Natural killer cell (primary cell): ENCODE measurements at regions not wholly inside any gene's neighbourhood (a gene's known extent, or its start where the extent isn't known, plus 50 kb on each side); places are given as distances from the start of the nearest gene placed in this dataset.

Source experiments
- ATAC-seq, 3 donors: fragments of 150-1000 bp in 2 of 3; fragments of 200-7000 bp in 1 of 3; cut with Tn5 transposase; 1 replicate in 1 of 3; 2 replicates in 2 of 3; pipeline ENCODE4 v1.10.0; 2021; ENCODE audit warnings: mild to moderate bottlenecking in 2 of 3, moderate library complexity in 2 of 3
- DNase-seq, 2 donors: peaks; one replicate each; pipeline versions ENCODE4 v3.0.0 to v3.0.0-alpha.2; 2013 to 2021; ENCODE audit warnings: mixed read lengths in 1 of 2
- H3K27ac ChIP-seq: one replicate; pipeline ENCODE4 v1.5.1; 2013; ENCODE audit warnings: mild to moderate bottlenecking, low read length
- H3K27me3 ChIP-seq: one replicate; pipeline ENCODE4 v1.6.1; 2013; ENCODE audit warnings: low read length; ENCODE audit not compliant: control insufficient read depth, insufficient read depth
- H3K36me3 ChIP-seq: one replicate; pipeline ENCODE4 v1.6.1; 2013; ENCODE audit warnings: low read length; ENCODE audit not compliant: control insufficient read depth, insufficient read depth
- H3K4me1 ChIP-seq: one replicate; pipeline ENCODE4 v1.6.1; 2013; ENCODE audit warnings: low read length; ENCODE audit not compliant: control insufficient read depth, insufficient read depth
- H3K4me3 ChIP-seq: one replicate; pipeline ENCODE4 v1.5.1; 2013; ENCODE audit warnings: low read length
- H3K9me3 ChIP-seq: one replicate; pipeline ENCODE4 v1.6.1; 2013; ENCODE audit warnings: low read length; ENCODE audit not compliant: control insufficient read depth, insufficient read depth
- H3K27ac Mint-ChIP-seq, 2 donors: one replicate each; pipeline ENCODE4 v1.8.0; 2022; ENCODE audit warnings: mild to moderate bottlenecking in 2 of 2, mixed read lengths in 2 of 2, moderate library complexity in 1 of 2
- H3K27me3 Mint-ChIP-seq, 2 donors: one replicate each; pipeline ENCODE4 v1.8.0; 2022; ENCODE audit warnings: low read depth in 2 of 2, mixed read lengths in 2 of 2
- H3K36me3 Mint-ChIP-seq: one replicate; pipeline ENCODE4 v1.8.0; 2022; ENCODE audit warnings: mixed read lengths
- H3K4me1 Mint-ChIP-seq, 2 donors: one replicate each; pipeline ENCODE4 v1.8.0; 2022; ENCODE audit warnings: mixed read lengths in 2 of 2
- H3K4me3 Mint-ChIP-seq: one replicate; pipeline ENCODE4 v1.8.0; 2022; ENCODE audit warnings: mild to moderate bottlenecking, moderate library complexity, mixed read lengths
- H3K9me3 Mint-ChIP-seq, 2 donors: one replicate each; pipeline ENCODE4 v1.8.0; 2022; ENCODE audit warnings: mixed read lengths in 2 of 2
- CTCF ChIP-seq: fragments of 200-600 bp; IDR thresholded peaks from one replicate; pipeline ENCODE4 v1.8.0; 2022; ENCODE audit warnings: antibody characterized with exemption
- WGBS: methylation state at CpG from one replicate; pipeline ENCODE4 v1.1.7; 2013; ENCODE audit warnings: missing lambda C conversion rate; ENCODE audit not compliant: insufficient coverage; 5-methylcytosine and 5-hydroxymethylcytosine counted together
- intact Hi-C: fragments of 100-400 bp; cut with micrococcal nuclease; formaldehyde crosslinking; loops from one replicate; pipeline ENCODE4 v1.14.2; 2022

DNA sequence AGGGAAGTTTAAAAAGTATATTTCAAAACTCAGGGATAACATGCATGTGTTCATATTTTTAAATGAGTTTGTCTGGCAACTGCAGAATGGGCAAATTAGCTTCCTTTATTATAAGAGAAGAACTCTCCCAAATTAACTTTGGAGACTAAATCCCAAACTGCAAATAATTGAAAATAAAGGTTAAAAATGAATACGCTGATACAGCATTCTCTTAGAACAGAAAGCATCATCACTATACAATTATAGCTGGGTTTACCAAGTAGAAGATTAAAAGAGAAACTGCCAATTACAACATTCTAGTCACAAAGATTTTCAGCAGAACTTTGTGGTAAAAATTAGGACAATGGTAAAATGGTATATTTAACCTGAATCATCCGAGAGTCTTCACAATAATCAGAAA, 73.3 kb downstream of the OLFM4 start:
- Histone ChIP-seq H3K27ac (no peak overlapping the region), H3K4me1 (no peaks in the 10 kb centered on the region), H3K4me3 (no peak overlapping the region), H3K27me3 (peaks cover 3% of the 10 kb centered on the region), H3K36me3 (no peaks in the 10 kb centered on the region), H3K9me3 (no peaks in the 10 kb centered on the region)
- no peak for DNase-seq
- no peak for ATAC-seq
- H3K9me3 Mint-ChIP-seq, result no peaks in the 10 kb centered on the region
- H3K36me3 Mint-ChIP-seq, result peaks cover 8% of the 10 kb centered on the region
- peaks cover 0 to 6% of the 10 kb centered on the region in 2 donors for H3K27me3 Mint-ChIP-seq
- TF ChIP-seq CTCF, result no peak
- intact Hi-C loops, result no loop called here
- no peak overlapping the region for H3K4me3 Mint-ChIP-seq
- no peaks in the 10 kb centered on the region for H3K4me1 Mint-ChIP-seq
- WGBS, result no CpG with 5 or more reads among the region's 2 CpGs
- H3K27ac Mint-ChIP-seq, result no peak overlapping the region

- Mint-ChIP-seq H3K9me3 (no peaks in the 10 kb centered on the region), H3K36me3 (no peaks in the 10 kb centered on the region), H3K27me3 (peaks cover 3 to 17% of the 10 kb centered on the region in 2 donors), H3K4me1 (no peaks in the 10 kb centered on the region), H3K4me3 (no peak overlapping the region), H3K27ac (no peak overlapping the region)
- H3K36me3 ChIP-seq, result no peaks in the 10 kb centered on the region
- 71% methylated on average over 2 of the region's 2 CpGs for WGBS
- intact Hi-C loops, result no loop called here
- no peak overlapping the region for H3K27ac ChIP-seq
- H3K4me3 ChIP-seq, result no peak overlapping the region
- no peak for TF ChIP-seq CTCF
- DNase-seq (no peak), ATAC-seq (no peak)
- no peaks in the 10 kb centered on the region for H3K9me3 ChIP-seq
- peaks cover 3% of the 10 kb centered on the region for H3K27me3 ChIP-seq
- H3K4me1 ChIP-seq, result no peaks in the 10 kb centered on the region
These were observed 75.5 kb downstream of the OLFM4 start for GRCh38 chr13:53104136-53104535.

GRCh38 chr13:53105477-53105876, 76.9 kb downstream of the OLFM4 start:
- Mint-ChIP-seq H3K36me3 (no peaks in the 10 kb centered on the region), H3K27me3 (peaks cover 3 to 22% of the 10 kb centered on the region in 2 donors), H3K27ac (no peak overlapping the region), H3K4me1 (no peaks in the 10 kb centered on the region), H3K9me3 (no peaks in the 10 kb centered on the region), H3K4me3 (no peak overlapping the region)
- H3K4me3 ChIP-seq, result no peak overlapping the region
- no peaks in the 10 kb centered on the region for H3K4me1 ChIP-seq
- DNase-seq (no peak), ATAC-seq (no peak)
- intact Hi-C loops, result no loop called here
- no peaks in the 10 kb centered on the region for H3K36me3 ChIP-seq
- no peaks in the 10 kb centered on the region for H3K27me3 ChIP-seq
- no peak for TF ChIP-seq CTCF
- WGBS, result 92% methylated on average over 2 of the region's 3 CpGs
- H3K9me3 ChIP-seq, result no peaks in the 10 kb centered on the region
- H3K27ac ChIP-seq, result no peak overlapping the region

DNA sequence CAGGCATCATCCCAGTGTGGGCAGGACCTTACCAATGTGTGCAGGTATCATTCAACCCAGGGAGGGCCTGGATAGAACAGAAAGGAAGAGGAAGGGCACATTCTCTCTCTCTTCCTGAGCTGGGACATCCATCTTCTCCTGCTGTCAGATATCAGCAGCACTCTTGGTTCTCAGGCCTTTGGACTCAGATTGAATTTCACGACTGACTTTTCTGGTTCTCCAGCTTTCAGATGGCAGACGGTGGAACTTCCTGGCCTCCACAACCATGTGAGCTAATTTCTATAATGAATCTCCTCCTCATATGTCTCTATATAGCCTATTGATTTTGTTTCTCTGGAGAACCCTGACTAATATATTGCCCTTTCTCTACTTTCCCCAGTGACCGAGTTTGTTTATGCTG, 77.3 kb downstream of the OLFM4 start:
- H3K9me3 Mint-ChIP-seq, result no peaks in the 10 kb centered on the region
- peaks cover 3 to 22% of the 10 kb centered on the region in 2 donors for H3K27me3 Mint-ChIP-seq
- H3K36me3 Mint-ChIP-seq, result no peaks in the 10 kb centered on the region
- intact Hi-C loops, result no loop called here
- H3K36me3 ChIP-seq, result no peaks in the 10 kb centered on the region
- no peak overlapping the region for H3K27ac ChIP-seq
- H3K4me3 Mint-ChIP-seq, result no peak overlapping the region
- H3K27ac Mint-ChIP-seq, result no peak overlapping the region
- WGBS, result 84% methylated on average over 3 of the region's 3 CpGs
- no peaks in the 10 kb centered on the region for H3K4me1 ChIP-seq
- H3K4me3 ChIP-seq, result no peak overlapping the region
- H3K9me3 ChIP-seq, result no peaks in the 10 kb centered on the region
- ATAC-seq, result no peak
- TF ChIP-seq CTCF, result no peak
- H3K27me3 ChIP-seq, result no peaks in the 10 kb centered on the region
- no peak for DNase-seq
- no peaks in the 10 kb centered on the region for H3K4me1 Mint-ChIP-seq
